NCI-H128 (cell line): ENCODE measurements at regions not wholly inside any gene's neighbourhood (a gene's known extent, or its start where the extent isn't known, plus 50 kb on each side); places are given as distances from the start of the nearest gene placed in this dataset.
"Not testable (repeated sequence)": the region's sequence is repeated elsewhere in the genome, so short reads cannot be mapped to it uniquely, and the experiment has no call there.

ENCODE experiments used
- DNase-seq: peaks from one replicate; lab custom pipeline; 2025; ENCODE audit not compliant: unreplicated experiment; lab: John Stamatoyannopoulos, UW

DNA sequence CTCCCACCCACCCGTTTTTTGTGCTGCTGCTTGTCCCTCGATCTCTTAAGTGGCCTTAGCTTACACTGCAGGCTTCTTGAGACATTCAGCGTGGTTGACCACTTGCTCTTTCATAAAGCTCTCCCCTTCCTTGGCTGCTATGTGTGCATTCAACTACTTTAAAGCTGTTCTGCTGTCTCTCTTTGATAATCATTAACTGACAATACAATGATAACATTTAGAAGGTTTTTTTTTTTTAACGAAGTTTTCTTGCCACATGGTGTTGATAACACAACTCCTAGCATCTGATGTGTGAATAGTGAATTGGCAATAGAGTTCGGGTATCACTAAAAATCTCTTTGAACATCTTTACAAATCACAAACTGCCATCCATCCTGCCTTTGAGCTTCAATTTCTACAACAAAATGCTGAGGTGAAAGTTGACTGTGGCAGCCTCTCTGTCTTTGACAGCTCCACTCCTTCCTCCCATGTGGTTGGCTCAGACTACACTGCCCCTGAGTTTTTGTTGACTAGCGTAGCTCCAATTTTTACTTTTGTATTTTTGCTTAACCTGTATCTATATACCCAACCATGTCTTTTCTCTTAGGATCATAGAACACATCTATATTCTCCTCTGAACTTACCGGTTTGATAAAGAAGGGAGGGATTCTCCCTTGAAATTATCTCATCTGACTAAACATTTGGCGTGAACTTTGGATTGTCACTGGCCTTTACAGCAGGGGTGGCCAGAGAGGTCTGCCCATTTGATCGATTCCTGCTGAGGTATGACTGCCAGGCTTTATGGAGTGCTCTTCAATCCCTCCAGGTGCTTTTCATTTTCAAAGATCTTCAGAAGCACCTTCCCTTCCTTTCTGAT is 409.4 kb upstream of the CD180 start:
- no peak for DNase-seq

- DNase-seq, result no peak
These were observed 394.9 kb upstream of the CD180 start for GRCh38 chr5:67591491-67591890.

DNA sequence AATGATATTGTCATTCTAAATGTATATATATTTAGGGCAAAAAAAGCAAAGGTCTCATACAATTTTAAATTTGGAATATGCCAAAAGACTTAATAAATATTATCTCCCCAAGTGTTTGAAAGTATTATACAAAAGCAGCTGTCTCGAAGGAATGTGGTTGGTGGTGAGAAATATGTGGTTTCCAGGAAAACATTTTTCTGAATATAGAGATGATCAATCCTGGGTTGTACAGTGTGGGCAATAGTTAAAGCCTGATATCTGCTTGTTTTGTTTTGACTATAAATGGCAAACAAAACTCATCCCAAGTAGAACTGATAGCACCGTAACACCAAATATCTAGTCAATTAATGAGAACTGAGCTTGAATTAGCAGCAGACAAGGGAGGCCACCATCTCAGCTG is 391.8 kb upstream of the CD180 start:
- DNase-seq, result no peak

DNA sequence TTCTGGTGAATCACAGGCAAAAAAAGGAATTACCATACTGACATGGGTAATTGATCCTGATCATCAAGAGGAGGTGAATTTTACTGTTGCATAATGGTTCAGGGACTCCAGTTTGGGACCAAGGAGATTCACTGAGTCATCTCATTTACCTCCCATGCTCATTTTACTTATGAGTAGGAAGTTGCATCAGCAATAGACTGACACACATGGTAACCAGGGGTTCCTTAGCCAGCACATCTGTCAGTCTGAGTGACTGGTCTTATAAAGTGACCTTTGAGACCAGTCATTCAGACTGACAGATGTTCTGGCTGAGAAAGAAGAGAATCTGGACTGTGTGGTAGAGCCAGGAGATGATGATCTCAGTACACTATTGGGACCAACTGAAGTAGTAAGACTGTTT is 384.6 kb upstream of the CD180 start:
- no peak for DNase-seq

GRCh38 chr5:67578011-67578410 is 381.4 kb upstream of the CD180 start:
- no peak for DNase-seq

GRCh38 chr5:67577424-67577823 is 380.8 kb upstream of the CD180 start:
- DNase-seq, result no peak

- no peak for DNase-seq
These were observed 379.5 kb upstream of the CD180 start for GRCh38 chr5:67576112-67576511.

DNA sequence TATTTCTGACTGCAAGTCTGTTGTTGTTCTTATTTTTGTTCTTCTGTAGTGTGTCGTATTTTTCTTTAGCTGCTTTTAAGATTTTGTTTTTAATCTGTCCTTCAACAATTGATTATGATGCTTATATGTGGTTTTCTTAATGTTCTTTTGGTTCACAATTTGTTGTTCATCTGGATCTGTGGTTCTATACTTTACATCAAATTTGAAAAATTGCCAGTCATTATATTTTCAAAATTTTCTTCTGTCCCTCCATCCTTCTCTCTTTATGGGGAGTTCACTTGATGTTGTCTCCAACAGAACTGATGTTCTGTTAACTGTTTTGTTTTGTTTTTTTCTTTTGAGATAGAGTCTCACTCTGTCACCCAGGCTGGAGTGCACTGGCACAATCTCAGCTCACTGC is 378.5 kb upstream of the CD180 start:
- no peak for DNase-seq

GRCh38 chr5:67561151-67561932 is 364.7 kb upstream of the CD180 start:
- DNase-seq, result no peak

GRCh38 chr5:67552773-67553172 is 356.2 kb upstream of the CD180 start:
- DNase-seq, result no peak

GRCh38 chr5:67549947-67550346 is 353.3 kb upstream of the CD180 start:
- no peak for DNase-seq

DNA sequence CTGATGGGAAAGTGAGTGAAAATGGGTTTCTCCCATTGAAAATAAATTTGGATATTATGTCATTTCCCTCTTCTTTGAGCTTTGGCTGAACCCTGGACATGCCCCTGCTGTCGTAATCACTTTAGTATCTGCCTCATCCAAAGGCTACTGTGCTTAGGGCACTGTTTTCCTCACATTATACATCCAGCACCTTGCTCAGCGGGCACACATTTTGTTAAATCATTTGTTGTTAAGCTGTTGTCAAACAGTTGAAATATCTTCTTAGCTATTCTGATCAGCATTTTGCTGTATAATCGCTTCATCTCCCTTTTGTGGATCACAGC is 352.7 kb upstream of the CD180 start:
- no peak for DNase-seq

DNA sequence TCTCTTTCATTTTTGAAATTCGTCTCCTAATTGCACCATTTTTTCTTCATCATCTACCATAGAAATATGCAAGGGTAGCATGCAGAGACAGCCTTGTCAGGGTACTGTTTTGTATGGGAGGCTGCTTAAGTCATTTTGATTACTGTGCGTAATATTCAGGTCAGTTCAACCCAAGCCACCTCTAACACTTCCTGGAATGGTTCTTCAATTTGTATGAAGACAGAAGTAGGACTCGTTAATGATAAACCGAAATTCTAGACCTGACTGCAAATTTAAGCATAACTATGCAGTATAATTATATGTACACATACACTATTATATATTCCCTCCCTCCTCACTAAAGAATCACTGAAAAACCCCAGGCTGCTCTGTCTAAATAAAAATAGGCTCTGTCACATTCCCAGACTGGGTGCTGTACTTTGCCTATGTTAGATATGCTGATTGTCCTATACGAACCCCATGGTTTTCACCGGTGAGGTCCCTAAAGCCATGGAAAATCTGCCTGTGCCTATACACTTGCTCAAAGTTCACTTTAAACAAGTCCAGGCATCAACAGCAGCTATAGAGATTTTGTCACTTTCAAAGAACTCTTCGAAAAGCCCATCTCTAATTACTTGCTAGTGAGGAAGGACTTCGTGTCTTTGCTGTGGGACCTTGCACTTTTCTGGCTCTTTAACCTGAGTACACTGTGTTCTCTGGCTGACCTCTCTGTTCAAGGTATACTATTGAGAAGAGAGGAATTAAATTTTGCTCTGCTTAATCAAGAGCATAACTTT is 352.1 kb upstream of the CD180 start:
- no peak for DNase-seq

- no peak for DNase-seq
These were observed 351.1 kb upstream of the CD180 start for GRCh38 chr5:67547682-67548081.

GRCh38 chr5:67544942-67545341 is 348.3 kb upstream of the CD180 start:
- DNase-seq, result not testable (repeated sequence)

- DNase-seq, result no peak
These were observed 347.2 kb upstream of the CD180 start for GRCh38 chr5:67543720-67544270.

GRCh38 chr5:67542479-67542878 is 345.9 kb upstream of the CD180 start:
- DNase-seq, result no peak

- DNase-seq, result no peak
These were observed 345.3 kb upstream of the CD180 start for GRCh38 chr5:67541875-67542274.

- no peak for DNase-seq
These were observed 342.4 kb upstream of the CD180 start for GRCh38 chr5:67538855-67539506.

GRCh38 chr5:67537439-67538148 is 341.0 kb upstream of the CD180 start:
- DNase-seq, result no peak
